ENCODE measurements at regions not wholly inside any gene's neighbourhood (a gene's known extent, or its start where the extent isn't known, plus 50 kb on each side); places are given as distances from the start of the nearest gene placed in this dataset.

- no peak for DNase-seq
Observed at GRCh38 chr22:48849963-48850657, 977.6 kb downstream of the BRD1 start.

GRCh38 chr22:48849219-48849912 is 978.3 kb downstream of the BRD1 start:
- DNase-seq = no peak

DNA sequence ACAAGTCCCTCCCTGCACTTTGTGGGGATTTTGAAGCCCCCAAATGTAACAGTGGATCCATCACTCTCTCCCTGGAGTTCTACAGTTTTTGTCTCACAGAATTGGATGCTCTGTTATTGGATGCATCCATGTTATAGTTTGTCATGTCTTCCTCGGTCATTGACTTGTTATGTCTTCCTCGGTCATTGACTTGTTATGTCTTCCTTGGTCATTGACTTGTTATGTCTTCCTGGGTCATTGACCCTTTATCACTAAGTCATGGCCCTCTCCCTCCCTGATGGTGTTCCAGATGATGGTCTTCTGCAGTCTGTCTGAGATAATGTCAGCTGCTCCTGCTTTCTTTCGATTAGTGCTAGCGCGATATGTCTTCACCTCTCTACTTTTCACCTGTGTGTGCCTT is 981.5 kb downstream of the BRD1 start:
- no peak for DNase-seq

GRCh38 chr22:48845356-48845936 is 982.2 kb downstream of the BRD1 start:
- no peak for DNase-seq

GRCh38 chr22:48844056-48844675 is 983.5 kb downstream of the BRD1 start:
- DNase-seq = no peak

GRCh38 chr22:48843640-48844039 is 984.0 kb downstream of the BRD1 start:
- DNase-seq = no peak

DNA sequence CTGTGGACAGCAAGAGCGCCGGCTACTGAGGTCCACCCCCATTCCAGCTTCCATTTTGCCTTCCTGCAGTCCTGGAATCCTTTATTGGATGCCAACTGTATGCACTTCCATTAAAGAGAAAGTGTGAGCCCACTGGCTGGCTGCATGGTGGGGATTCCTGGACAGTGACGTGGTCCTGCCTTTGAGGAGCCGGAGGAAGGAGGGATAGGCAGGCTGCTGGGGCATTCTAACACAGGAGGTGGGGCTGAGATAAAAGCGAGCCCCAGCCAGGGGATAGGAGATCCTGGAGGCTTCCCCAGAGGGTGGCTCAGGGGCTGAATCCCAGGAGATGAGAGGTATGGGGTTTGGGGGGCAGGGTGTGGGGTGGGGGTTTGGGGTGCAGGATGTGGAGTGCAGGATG is 984.7 kb downstream of the BRD1 start:
- no peak for DNase-seq

GRCh38 chr22:48842583-48842945 is 985.1 kb downstream of the BRD1 start:
- DNase-seq = no peak

DNA sequence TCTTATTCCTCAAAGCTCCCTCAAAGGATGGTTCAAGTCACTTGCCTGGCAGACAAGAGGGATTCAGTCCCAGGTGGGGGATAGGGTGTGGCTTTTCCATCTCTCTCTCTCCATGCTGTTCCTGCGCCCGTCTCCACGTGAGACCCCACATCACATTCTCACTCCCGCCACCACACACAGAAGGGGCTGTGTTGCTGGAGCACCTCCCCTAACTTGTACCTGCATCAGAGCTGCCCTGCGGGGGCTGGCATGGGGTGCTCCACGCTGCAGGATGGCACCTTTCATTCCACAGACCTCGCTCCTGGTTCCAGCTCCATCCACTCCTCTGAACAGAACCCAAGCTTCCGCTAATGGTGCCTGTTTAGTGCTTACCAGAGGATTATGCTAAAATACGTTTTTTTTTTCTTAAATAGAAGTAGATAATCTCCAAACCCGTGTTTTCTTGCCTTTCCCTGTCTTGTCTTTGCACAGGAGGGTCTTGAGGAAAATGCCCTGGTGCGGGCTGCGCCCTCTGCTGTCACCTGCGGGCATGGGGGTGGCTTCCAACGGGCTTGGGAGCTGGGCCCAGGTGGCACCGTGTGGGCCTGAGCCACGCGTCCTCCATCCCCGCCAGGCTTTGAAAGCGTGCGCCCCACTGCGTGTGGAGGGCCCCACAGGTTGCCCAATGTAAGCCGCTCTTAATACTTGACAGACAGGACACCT is 985.6 kb downstream of the BRD1 start:
- DNase-seq = no peak

DNA sequence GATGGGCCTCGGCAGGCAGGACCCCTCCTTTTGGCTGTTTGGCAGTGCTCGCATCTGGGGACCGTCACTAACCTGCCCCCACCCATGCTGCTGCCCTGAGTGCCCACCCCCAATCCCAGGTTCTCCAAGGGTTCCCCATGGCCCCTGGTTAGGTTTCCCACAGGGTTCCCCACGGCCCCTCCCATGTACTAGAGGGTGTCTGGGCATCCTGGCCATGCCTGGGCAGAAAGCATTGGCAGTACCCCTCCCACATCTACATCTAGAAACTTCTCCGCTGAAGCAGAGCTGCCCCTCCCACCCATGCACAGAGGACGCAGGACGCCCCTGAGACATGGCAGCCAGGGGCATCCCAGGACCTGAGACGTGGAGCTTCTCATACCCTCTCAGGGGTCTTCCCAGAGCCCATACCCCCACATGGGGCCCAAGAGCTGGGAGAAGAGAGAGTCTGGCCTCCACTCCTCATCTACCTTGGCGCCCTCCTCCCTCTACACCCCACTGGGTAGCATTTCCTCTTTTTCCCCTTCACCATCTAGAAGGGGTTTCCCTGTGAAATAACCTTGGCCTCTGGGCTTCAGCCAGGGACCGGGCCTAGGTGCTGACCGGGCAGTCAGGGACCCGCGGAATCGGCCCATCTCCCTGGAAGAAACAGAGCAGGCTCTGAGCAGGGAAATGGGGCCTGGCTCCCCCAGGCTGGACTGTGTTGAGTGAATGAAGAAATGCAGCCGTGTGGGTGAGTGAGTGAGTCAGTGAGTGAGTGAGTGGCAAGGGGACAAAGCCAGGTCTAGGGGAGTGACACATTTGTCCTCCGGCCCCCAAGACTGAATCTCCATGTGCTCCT is 987.3 kb downstream of the BRD1 start:
- no peak for DNase-seq

- no peak for DNase-seq
Observed at GRCh38 chr22:48838846-48839730, 988.6 kb downstream of the BRD1 start.

- DNase-seq = no peak
Observed at GRCh38 chr22:48838376-48838775, 989.3 kb downstream of the BRD1 start.

- no peak for DNase-seq
Observed at GRCh38 chr22:48837341-48837935, 990.2 kb downstream of the BRD1 start.

- DNase-seq = no peak
Observed at GRCh38 chr22:48836673-48837340, 990.9 kb downstream of the BRD1 start.

DNA sequence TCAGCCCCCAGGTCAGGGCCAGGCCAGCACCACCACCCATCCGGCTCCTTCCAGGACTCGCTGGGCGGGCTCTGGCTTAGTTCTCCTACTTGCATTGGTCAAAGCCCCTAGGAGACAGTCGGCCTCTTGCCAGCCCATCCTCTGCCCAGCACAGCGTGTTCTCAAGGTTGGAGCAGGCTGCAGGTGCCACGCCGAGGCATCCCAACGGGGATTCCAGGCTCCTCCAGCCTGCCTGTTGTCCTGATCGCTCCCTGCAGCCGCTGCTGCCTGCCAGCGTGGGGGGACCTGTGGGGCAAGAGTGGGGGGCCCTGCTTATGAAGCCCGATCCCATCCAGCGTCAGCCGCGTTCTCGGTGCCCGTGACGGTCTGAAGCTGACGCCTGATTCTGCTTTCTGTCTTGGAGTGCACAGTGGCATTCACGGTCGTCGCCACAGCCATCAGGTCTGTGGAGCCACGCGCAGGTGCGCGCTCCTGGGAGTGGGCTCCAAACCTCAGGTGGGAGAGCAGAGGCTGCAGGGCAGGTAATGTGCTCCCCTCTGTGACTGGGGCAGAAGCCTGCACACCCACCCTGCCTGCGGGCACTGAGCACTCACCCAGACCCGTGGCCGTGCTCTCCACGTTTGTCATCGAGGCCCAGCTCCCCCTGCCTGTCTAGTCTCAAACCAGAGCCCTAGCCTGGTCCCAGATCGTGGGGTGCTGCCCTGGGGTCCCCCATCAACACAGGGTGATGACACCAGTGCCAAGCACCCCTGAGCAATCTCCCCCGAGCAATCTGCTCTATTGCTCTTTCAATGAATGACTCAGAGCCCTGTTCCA is 991.6 kb downstream of the BRD1 start:
- DNase-seq = no peak

- DNase-seq = no peak
Observed at GRCh38 chr22:48835364-48835763, 992.3 kb downstream of the BRD1 start.

DNA sequence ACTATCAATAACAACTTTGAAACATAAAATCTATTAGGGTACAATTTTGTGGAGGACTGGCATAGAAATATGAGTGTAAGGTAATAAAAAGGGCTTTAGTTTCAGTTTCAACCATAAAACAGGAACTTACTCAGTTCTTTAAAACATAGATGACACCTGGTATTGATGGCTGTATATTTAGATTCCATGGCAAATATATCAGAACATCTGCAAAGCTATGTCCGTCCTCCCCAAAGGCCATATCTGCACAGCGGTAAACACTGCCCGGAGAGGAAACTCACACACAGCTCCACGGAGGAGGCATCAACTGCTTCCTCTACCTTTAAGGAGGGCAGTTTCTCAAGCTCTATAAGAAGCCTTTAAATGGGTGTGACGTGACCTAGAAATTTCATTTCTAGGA is 993.3 kb downstream of the BRD1 start:
- no peak for DNase-seq

- DNase-seq = no peak
Observed at GRCh38 chr22:48832592-48832991, 995.1 kb downstream of the BRD1 start.

- DNase-seq = no peak
Observed at GRCh38 chr22:48829908-48830307, 997.8 kb downstream of the BRD1 start.
